PC-9 (cell line): ENCODE measurements at regions not wholly inside any gene's neighbourhood (a gene's known extent, or its start where the extent isn't known, plus 50 kb on each side); places are given as distances from the start of the nearest gene placed in this dataset.

Source experiments
- BruUV-seq: library from RNA; stranded (reverse); fragments of 400-500 nt; replicated peaks from 2 replicates; lab custom pipeline; 2021; lab: Mats Ljungman, UMichigan
- CTCF ChIA-PET: fragments of 300-600 bp; sonication (Branson Sonifier 250); formaldehyde crosslinking; loops from one replicate; lab custom pipeline; 2022; ENCODE audit warnings: antibody characterized with exemption; lab: Charles Lee
- POLR2A ChIA-PET: fragments of 300-600 bp; sonication (Branson Sonifier 250); formaldehyde crosslinking; loops from one replicate; lab custom pipeline; 2022; ENCODE audit warnings: antibody characterized with exemption; ENCODE audit not compliant: unreplicated experiment; lab: Charles Lee
- DNase-seq, 2 experiments: peaks; one replicate each; pipeline versions ENCODE4 v3.0.0 to v3.0.0-alpha.2; 2015 to 2022; ENCODE audit warnings: mixed read lengths in 1 of 2
- H2AFZ ChIP-seq: fragments of 200-600 bp; sonication (generic); 2 replicates; pipeline ENCODE4 v1.8.1; 2017; ENCODE audit warnings: antibody characterized with exemption
- H3F3A ChIP-seq: fragments of 200-600 bp; sonication (generic); 2 replicates; pipeline ENCODE4 v1.8.1; 2017; ENCODE audit warnings: antibody characterized with exemption, mild to moderate bottlenecking, low read depth; ENCODE audit not compliant: insufficient read depth
- H3K27ac ChIP-seq: fragments of 200-600 bp; sonication (generic); 2 replicates; pipeline ENCODE4 v1.6.1; 2016; ENCODE audit warnings: mixed run types
- H3K27me3 ChIP-seq: fragments of 200-600 bp; sonication (generic); 2 replicates; pipeline ENCODE4 v1.6.1; 2016; ENCODE audit warnings: low read depth, mixed run types; ENCODE audit not compliant: insufficient read depth
- H3K36me3 ChIP-seq: fragments of 200-600 bp; sonication (generic); 2 replicates; pipeline ENCODE4 v1.6.1; 2016; ENCODE audit warnings: low read depth, mixed run types
- H3K4me1 ChIP-seq: fragments of 200-600 bp; sonication (generic); replicated peaks from 2 replicates; pipeline ENCODE4 v1.6.1; 2016; ENCODE audit warnings: mixed run types; ENCODE audit not compliant: insufficient read depth
- H3K4me2 ChIP-seq: fragments of 200-600 bp; sonication (generic); 2 replicates; pipeline ENCODE4 v1.6.1; 2017; ENCODE audit warnings: mixed run types
- H3K4me3 ChIP-seq: fragments of 200-600 bp; sonication (generic); 2 replicates; pipeline ENCODE4 v1.6.1; 2016; ENCODE audit warnings: mixed run types
- H3K79me2 ChIP-seq: fragments of 200-600 bp; sonication (generic); 2 replicates; pipeline ENCODE4 v1.6.1; 2017; ENCODE audit warnings: low read depth, mixed run types
- H3K9me2 ChIP-seq: fragments of 200-600 bp; sonication (generic); 2 replicates; pipeline ENCODE4 v1.8.1; 2017; ENCODE audit warnings: mild to moderate bottlenecking; ENCODE audit not compliant: insufficient read depth
- H3K9me3 ChIP-seq: fragments of 200-600 bp; sonication (generic); 2 replicates; pipeline ENCODE4 v1.8.1; 2016; ENCODE audit warnings: low read depth; ENCODE audit not compliant: insufficient read depth
- H4K20me1 ChIP-seq: fragments of 200-600 bp; sonication (generic); 2 replicates; pipeline ENCODE4 v1.8.1; 2017; ENCODE audit not compliant: insufficient read depth
- EZH2 ChIP-seq: fragments of 200-600 bp; sonication (generic); IDR thresholded peaks from 2 replicates; pipeline ENCODE4 v1.8.0; 2017; ENCODE audit warnings: antibody characterized with exemption, low read depth
- intact Hi-C: fragments of 100-400 bp; cut with micrococcal nuclease; formaldehyde crosslinking; loops from one replicate; pipeline ENCODE4 v1.10.0; 2022; ENCODE audit not compliant: unreplicated experiment
- TF ChIP-seq, protein P1 (sequence below): fragments of 200-600 bp; sonication (generic); conservative IDR thresholded peaks from 2 replicates; pipeline ENCODE4 v1.6.1; 2017; ENCODE audit warnings: mixed run types, antibody characterized with exemption, mild to moderate bottlenecking, moderate library complexity

DNA sequence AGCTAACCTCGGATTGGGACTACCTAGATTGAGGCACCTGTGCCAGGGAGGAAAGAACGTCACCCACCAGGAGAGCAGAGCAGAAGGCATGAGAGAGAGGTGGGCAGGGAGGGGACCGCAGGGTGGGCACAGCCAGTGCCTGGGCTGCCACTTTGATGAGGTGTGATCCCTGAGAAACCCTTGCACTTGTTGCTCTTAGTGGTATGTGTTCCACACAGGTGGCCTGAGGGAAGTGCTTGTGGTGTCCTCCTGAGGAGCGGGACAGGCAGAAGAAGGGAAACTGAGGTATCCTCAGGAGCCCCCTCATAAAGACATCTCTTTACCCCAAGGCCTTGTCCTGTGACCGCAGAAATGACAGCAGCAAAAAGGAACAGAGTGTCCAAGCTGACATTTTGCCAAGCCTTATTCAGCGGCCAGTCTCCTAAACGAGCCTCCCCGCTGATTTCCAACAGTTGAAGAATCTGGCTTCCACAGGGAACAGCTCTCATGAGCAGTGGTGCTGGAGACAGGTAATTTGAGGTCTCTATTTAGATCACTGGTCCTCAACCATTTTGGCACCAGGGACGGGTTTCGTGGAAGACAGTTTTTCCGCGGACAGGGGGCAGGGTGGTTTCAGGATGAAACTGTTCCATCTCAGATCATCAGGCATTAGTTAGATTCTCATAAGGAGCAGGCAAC lies 82.4 kb downstream of the FOXD1 start:
- H2AFZ ChIP-seq: 0 out of 2 replicates have a peak overlapping the region, but pooled peaks have one; percentile 8
- intact Hi-C loops: no loop called here
- ChIA-PET CTCF (no interaction called here), POLR2A (no interaction called here)
- no peak overlapping the region for H3K4me3 ChIP-seq
- H3K36me3 ChIP-seq: no peaks in the 10 kb centered on the region
- no TSS peak for BruUV-seq
- peak overlapping the region; percentile 43 for H3K4me2 ChIP-seq
- H4K20me1 ChIP-seq: no peaks in the 10 kb centered on the region
- no peaks in the 10 kb centered on the region for H3K79me2 ChIP-seq
- no peak for TF ChIP-seq EZH2
- TF ChIP-seq, protein P1, sequence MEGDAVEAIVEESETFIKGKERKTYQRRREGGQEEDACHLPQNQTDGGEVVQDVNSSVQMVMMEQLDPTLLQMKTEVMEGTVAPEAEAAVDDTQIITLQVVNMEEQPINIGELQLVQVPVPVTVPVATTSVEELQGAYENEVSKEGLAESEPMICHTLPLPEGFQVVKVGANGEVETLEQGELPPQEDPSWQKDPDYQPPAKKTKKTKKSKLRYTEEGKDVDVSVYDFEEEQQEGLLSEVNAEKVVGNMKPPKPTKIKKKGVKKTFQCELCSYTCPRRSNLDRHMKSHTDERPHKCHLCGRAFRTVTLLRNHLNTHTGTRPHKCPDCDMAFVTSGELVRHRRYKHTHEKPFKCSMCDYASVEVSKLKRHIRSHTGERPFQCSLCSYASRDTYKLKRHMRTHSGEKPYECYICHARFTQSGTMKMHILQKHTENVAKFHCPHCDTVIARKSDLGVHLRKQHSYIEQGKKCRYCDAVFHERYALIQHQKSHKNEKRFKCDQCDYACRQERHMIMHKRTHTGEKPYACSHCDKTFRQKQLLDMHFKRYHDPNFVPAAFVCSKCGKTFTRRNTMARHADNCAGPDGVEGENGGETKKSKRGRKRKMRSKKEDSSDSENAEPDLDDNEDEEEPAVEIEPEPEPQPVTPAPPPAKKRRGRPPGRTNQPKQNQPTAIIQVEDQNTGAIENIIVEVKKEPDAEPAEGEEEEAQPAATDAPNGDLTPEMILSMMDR: no peak
- DNase-seq: no peak
- peaks cover 67% of the 10 kb centered on the region for H3K4me1 ChIP-seq
- peaks cover 52% of the 10 kb centered on the region for H3F3A ChIP-seq
- no peaks in the 10 kb centered on the region for H3K27me3 ChIP-seq
- peak overlapping the region; percentile 96 for H3K27ac ChIP-seq
- H3K9me3 ChIP-seq: 0 out of 2 replicates have a peak, but pooled peaks cover 3% of the 10 kb centered on the region
- H3K9me2 ChIP-seq: no peaks in the 10 kb centered on the region

DNA sequence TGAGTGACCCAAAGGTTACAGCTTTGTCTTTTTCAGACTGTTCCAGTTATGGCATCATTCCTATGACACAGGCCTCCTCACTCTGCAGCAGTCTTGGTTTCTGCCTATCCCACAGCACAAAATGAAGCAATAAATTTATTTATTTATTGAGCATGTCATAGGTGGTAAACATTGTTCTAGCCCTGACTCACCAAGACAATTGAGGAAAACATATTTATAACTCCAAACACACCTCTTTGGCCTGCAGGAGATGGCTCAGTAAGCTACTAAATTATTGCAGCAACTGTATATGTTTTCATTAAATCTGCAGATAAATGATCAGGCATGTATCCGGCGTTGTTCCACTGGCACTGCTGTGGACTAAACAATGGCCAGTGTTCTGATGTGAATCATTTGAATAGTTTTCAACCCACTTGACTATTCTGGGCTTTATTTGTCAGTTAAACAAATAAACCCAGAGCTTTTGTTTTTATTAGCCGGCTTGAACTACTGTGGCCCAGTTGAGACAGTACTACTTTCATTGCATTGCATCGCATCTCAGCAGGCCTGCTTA lies 83.2 kb downstream of the FOXD1 start:
- 0 out of 2 replicates have a peak overlapping the region, but pooled peaks have one; percentile 8 for H2AFZ ChIP-seq
- no TSS peak for BruUV-seq
- intact Hi-C loops: no loop called here
- H3K4me2 ChIP-seq: peak overlapping the region; percentile 43
- peak overlapping the region; percentile 96 for H3K27ac ChIP-seq
- CTCF ChIA-PET: interaction anchor here (0.6 kb wide), 2 partner anchors 62 to 176 kb away, joined by 3 read pairs; no protein-coding TSS in a partner anchor
- 0 out of 2 replicates have a peak, but pooled peaks cover 3% of the 10 kb centered on the region for H3K9me3 ChIP-seq
- H3K9me2 ChIP-seq: no peaks in the 10 kb centered on the region
- peaks cover 61% of the 10 kb centered on the region for H3K4me1 ChIP-seq
- TF ChIP-seq EZH2: no peak
- TF ChIP-seq, protein P1: no peak
- DNase-seq: peak in 1 of 2 experiments; percentile 94
- H3F3A ChIP-seq: peaks cover 45% of the 10 kb centered on the region
- H3K27me3 ChIP-seq: no peaks in the 10 kb centered on the region
- H3K79me2 ChIP-seq: no peaks in the 10 kb centered on the region
- no peaks in the 10 kb centered on the region for H4K20me1 ChIP-seq
- POLR2A ChIA-PET: interaction anchor here (0.7 kb wide), 1 partner anchor 334 kb away, joined by 6 read pairs; no protein-coding TSS in a partner anchor
- no peaks in the 10 kb centered on the region for H3K36me3 ChIP-seq
- no peak overlapping the region for H3K4me3 ChIP-seq

DNA sequence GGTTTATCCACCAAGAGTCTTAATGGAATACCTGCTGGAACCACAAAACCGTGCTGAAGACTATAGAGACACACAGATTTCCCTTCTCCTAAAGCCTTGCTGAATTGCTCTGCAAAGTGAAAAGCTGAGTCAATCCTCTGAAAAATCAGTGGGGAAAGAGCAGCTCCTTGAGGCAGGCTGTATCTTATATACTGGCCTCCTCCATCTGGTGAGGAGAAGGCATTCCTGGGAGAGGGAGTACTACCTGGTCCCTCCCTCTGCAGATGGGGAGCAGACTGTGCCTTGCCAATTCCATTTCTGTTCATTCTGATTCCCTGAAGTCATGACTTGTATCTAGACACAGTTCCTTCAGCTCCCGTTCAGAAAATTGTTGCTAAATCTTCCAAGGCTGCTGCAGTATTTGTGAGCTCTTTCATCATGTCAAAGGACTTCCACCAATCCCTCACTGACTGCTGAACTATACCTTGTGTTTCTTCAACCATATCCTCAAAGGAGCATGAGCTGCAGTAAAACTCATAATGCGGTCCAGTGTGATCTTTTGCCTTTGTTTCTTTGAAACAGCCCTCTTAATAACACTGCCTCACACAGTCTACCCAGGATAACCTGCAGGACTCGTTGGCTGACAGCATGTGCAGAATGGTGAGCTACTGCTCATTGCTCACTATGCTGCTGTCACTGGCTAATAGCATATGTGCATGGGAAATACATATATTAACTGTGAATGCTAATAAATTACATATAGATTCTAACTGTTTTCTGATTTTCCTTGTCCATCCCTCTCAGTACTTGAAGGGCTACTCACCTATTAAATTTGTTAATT lies 84.5 kb downstream of the FOXD1 start:
- Histone ChIP-seq H3K79me2 (no peaks in the 10 kb centered on the region), H3K27ac (peak overlapping the region; percentile 96), H3K4me2 (peak overlapping the region; percentile 43), H3K4me1 (peaks cover 48% of the 10 kb centered on the region), H3K27me3 (no peaks in the 10 kb centered on the region), H3K9me2 (no peaks in the 10 kb centered on the region), H3K4me3 (no peak overlapping the region), H4K20me1 (no peaks in the 10 kb centered on the region), H2AFZ (peak overlapping the region; percentile 70), H3K36me3 (no peaks in the 10 kb centered on the region), H3K9me3 (no peaks in the 10 kb centered on the region), H3F3A (peaks cover 37% of the 10 kb centered on the region)
- ChIA-PET CTCF (interaction anchor here (0.6 kb wide), 1 partner anchor 134 kb away, joined by 7 read pairs; no protein-coding TSS in a partner anchor), POLR2A (interaction anchor here (0.6 to 0.7 kb wide), 3 partner anchors 57 to 602 kb away, joined by 3 to 6 read pairs (median 5); no protein-coding TSS in a partner anchor)
- intact Hi-C loops: no loop called here
- no TSS peak for BruUV-seq
- no peak for TF ChIP-seq EZH2
- TF ChIP-seq, protein P1: no peak; the same call in 1 of the 2 replicates
- peak in 1 of 2 experiments; percentile 75 for DNase-seq
